HFFc6 (cell line): ENCODE measurements at regions not wholly inside any gene's neighbourhood (a gene's known extent, or its start where the extent isn't known, plus 50 kb on each side); places are given as distances from the start of the nearest gene placed in this dataset.

Experiments used
- DNase-seq: peaks from one replicate; pipeline ENCODE4 v3.0.0-alpha.2; 2018
- H3K27ac Mint-ChIP-seq: 2 replicates; pipeline ENCODE4 v1.8.0; 2020; ENCODE audit warnings: mild to moderate bottlenecking, mixed read lengths
- H3K27me3 Mint-ChIP-seq: 2 replicates; pipeline ENCODE4 v1.8.0; 2021; ENCODE audit warnings: mild to moderate bottlenecking, moderate library complexity, mixed read lengths; ENCODE audit not compliant: insufficient read depth
- H3K36me3 Mint-ChIP-seq: 2 replicates; pipeline ENCODE4 v1.8.0; 2021; ENCODE audit warnings: low read depth, mixed read lengths
- H3K4me1 Mint-ChIP-seq: 2 replicates; pipeline ENCODE4 v1.8.0; 2020; ENCODE audit warnings: low read depth, mixed read lengths
- H3K4me3 Mint-ChIP-seq: 2 replicates; pipeline ENCODE4 v1.8.0; 2020; ENCODE audit warnings: mild to moderate bottlenecking, moderate library complexity, mixed read lengths
- H3K9me3 Mint-ChIP-seq: 2 replicates; pipeline ENCODE4 v1.8.0; 2020; ENCODE audit warnings: mild to moderate bottlenecking, mixed read lengths
- TF ChIP-seq, protein P1 (sequence below): fragments of 200-600 bp; sonication (generic); IDR thresholded peaks from 2 replicates; pipeline ENCODE4 v1.5.0; 2021; ENCODE audit warnings: antibody characterized with exemption, mild to moderate bottlenecking

DNA sequence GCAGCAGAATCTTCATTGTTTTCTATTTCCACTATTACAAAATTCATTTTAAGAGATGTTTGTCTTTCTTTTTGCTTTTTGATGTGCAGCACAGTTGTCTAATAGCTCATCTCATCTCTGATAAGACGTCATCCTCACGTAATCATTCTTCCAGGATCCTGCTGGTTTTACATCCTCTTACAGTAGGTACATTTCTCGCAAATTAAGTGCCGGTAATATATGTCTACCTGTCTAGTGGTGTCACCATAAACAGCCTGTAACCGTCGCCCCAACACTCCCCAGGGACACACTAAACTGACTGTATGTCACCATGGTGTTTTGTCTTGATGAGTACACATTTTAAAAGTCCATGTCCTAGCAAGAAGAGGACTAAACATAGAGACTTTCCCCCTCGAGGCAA is 94.5 kb upstream of the VSTM2B start:
- TF ChIP-seq, protein P1, sequence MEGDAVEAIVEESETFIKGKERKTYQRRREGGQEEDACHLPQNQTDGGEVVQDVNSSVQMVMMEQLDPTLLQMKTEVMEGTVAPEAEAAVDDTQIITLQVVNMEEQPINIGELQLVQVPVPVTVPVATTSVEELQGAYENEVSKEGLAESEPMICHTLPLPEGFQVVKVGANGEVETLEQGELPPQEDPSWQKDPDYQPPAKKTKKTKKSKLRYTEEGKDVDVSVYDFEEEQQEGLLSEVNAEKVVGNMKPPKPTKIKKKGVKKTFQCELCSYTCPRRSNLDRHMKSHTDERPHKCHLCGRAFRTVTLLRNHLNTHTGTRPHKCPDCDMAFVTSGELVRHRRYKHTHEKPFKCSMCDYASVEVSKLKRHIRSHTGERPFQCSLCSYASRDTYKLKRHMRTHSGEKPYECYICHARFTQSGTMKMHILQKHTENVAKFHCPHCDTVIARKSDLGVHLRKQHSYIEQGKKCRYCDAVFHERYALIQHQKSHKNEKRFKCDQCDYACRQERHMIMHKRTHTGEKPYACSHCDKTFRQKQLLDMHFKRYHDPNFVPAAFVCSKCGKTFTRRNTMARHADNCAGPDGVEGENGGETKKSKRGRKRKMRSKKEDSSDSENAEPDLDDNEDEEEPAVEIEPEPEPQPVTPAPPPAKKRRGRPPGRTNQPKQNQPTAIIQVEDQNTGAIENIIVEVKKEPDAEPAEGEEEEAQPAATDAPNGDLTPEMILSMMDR = no peak
- H3K4me3 Mint-ChIP-seq = no peak overlapping the region
- peaks cover 5% of the 10 kb centered on the region for H3K27me3 Mint-ChIP-seq
- DNase-seq = no peak
- H3K4me1 Mint-ChIP-seq = no peaks in the 10 kb centered on the region
- H3K9me3 Mint-ChIP-seq = peaks cover 71% of the 10 kb centered on the region
- H3K27ac Mint-ChIP-seq = no peak overlapping the region
- 0 out of 2 replicates have a peak, but pooled peaks cover 6% of the 10 kb centered on the region for H3K36me3 Mint-ChIP-seq

DNA sequence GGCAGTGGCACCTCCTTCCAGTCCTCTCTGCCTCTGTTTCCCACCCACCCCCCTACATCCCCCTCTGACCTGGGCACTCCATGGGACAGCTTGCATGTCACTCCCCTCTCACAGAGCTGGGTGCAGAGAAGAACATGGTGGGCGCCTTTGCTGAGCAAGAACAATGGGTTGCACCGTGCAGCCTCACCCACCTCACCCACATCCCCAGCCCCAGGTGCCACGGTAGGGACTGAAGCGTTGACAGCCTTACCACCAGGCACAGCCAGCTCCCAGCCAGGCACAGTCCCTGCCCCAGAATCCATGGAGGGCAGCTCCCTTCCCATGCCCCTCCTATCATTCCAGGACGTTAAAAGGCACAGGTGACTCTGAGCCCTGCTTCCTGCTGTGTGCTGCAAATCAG is 93.1 kb upstream of the VSTM2B start:
- H3K4me3 Mint-ChIP-seq = no peak overlapping the region
- peaks cover 6% of the 10 kb centered on the region for H3K27me3 Mint-ChIP-seq
- H3K27ac Mint-ChIP-seq = no peak overlapping the region
- peaks cover 74% of the 10 kb centered on the region for H3K9me3 Mint-ChIP-seq
- TF ChIP-seq, protein P1 = no peak
- H3K4me1 Mint-ChIP-seq = no peaks in the 10 kb centered on the region
- no peak for DNase-seq
- H3K36me3 Mint-ChIP-seq = 0 out of 2 replicates have a peak, but pooled peaks cover 5% of the 10 kb centered on the region

DNA sequence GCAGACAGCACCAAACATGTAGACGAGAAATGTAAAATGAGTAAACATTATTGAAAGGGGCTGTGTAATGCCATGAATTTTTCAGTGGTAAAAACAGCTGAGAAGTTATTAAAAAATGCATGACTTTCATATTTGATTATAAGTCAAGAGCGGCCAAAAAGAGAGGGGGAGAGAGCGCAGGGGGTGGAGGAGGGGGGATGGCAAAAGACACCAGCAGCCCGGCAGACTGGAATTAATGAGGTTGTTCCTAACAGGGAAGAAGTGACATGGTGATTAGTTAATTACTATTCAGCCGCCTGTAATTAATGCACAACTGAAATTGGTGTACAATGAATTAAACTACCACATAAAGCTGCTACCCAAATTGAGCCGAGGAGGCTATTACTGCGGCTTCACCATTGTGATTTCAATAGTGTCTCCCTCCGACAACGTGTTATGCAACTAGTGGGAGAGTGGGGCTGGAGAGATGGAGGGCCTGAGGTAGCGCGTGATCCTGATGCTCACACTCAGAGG is 89.1 kb upstream of the VSTM2B start:
- H3K27me3 Mint-ChIP-seq = peaks cover 4% of the 10 kb centered on the region
- peaks cover 71% of the 10 kb centered on the region for H3K9me3 Mint-ChIP-seq
- no peaks in the 10 kb centered on the region for H3K4me1 Mint-ChIP-seq
- no peak overlapping the region for H3K4me3 Mint-ChIP-seq
- no peak for DNase-seq
- peaks cover 6% of the 10 kb centered on the region; the same call in 1 of the 2 replicates for H3K36me3 Mint-ChIP-seq
- no peak overlapping the region for H3K27ac Mint-ChIP-seq
- TF ChIP-seq, protein P1 = no peak

DNA sequence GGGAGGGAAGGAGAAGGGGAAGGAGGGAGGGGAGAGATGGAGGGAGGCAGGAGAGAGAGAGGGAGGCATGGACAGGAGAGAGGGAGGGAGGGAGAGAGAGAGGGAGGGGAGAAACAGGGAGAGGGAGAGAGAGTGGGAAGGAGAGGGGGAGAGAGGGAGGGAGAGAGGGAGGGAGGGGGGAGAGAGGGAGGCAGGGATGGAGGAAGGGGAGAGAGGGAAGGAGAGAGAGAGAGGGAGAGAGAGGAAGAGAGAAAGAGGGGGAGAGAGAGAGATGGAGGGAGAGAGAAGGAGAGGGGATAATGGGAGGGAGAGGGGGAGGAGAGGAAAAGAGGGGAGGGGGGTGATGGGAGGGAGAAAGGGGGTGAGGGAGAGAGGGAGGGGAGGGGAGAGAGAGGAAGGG is 86.8 kb upstream of the VSTM2B start:
- no peak for DNase-seq
- Mint-ChIP-seq H3K27me3 (peaks cover 5% of the 10 kb centered on the region), H3K9me3 (peaks cover 67% of the 10 kb centered on the region), H3K27ac (no peak overlapping the region), H3K36me3 (peaks cover 6% of the 10 kb centered on the region; the same call in 1 of the 2 replicates), H3K4me3 (no peak overlapping the region), H3K4me1 (no peaks in the 10 kb centered on the region)
- TF ChIP-seq, protein P1 = no peak

DNA sequence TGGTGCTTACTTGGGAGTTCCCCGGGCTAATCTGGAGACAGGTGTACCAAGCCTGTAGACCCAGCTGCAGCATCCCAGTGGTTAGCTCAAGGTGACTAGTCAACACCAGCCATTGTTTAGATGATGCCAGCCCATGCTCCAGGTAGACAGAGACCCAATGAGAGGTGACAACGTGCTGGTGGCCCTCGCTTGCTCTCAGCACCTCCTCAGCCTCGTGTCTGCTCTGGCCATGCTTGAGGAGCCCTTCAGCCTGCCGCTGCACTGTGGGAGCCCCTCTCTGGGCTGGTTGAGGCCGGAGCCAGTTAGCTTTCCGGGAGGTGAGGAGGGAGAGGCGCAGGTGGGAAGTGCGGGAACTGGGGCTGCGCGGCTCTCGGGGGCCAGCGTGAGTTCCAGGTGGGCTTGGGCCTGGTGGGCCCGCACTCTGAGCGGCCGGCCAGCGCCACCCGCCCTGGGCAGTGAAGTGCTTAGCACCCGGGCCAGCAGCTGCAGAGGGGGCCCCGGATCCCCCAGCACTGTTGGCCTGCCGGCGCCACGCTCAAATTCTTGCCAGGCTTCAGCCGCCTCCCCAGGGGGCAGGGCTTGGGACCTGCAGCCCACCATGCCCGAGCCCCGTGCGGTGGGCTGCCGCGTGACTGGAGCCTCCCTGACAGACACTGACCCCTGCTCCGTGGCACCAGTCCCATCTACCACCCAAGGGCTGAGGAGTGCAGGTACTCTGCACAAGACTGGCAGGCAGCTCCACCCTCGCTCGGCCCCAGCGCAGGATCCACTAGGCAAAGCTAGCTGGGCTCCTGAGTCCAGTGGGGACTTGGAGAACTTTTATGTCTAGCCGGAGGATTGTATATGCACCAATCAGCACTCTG is 85.9 kb upstream of the VSTM2B start:
- H3K4me3 Mint-ChIP-seq = no peak overlapping the region
- peaks cover 5% of the 10 kb centered on the region for H3K27me3 Mint-ChIP-seq
- H3K27ac Mint-ChIP-seq = no peak overlapping the region
- peaks cover 62% of the 10 kb centered on the region for H3K9me3 Mint-ChIP-seq
- peaks cover 6% of the 10 kb centered on the region; the same call in 1 of the 2 replicates for H3K36me3 Mint-ChIP-seq
- no peak for DNase-seq
- TF ChIP-seq, protein P1 = no peak
- no peaks in the 10 kb centered on the region for H3K4me1 Mint-ChIP-seq
